HG03378 (cell line): ENCODE measurements at regions not wholly inside any gene's neighbourhood (a gene's known extent, or its start where the extent isn't known, plus 50 kb on each side); places are given as distances from the start of the nearest gene placed in this dataset.

ENCODE experiments used
- ATAC-seq: cut with Tn5 transposase; IDR thresholded peaks from one replicate; pipeline ENCODE4 v1.9.1; 2021; ENCODE audit warnings: mild to moderate bottlenecking, moderate library complexity; ENCODE audit not compliant: unreplicated experiment

- no peak for ATAC-seq
Observed at GRCh38 chr1:234887016-234887900, 241.4 kb downstream of the TOMM20 start.

- no peak for ATAC-seq
Observed at GRCh38 chr1:234886081-234886984, 242.3 kb downstream of the TOMM20 start.

- ATAC-seq, result no peak
Observed at GRCh38 chr1:234885601-234886000, 243.0 kb downstream of the TOMM20 start.

- ATAC-seq, result no peak
Observed at GRCh38 chr1:234884701-234885100, 243.9 kb downstream of the TOMM20 start.

- no peak for ATAC-seq
Observed at GRCh38 chr1:234884006-234884405, 244.6 kb downstream of the TOMM20 start.

GRCh38 chr1:234882898-234883297 is 245.7 kb downstream of the TOMM20 start:
- no peak for ATAC-seq

- peak; percentile 88 for ATAC-seq
Observed at GRCh38 chr1:234881893-234882771, 246.5 kb downstream of the TOMM20 start.

- ATAC-seq, result no peak
Observed at GRCh38 chr1:234879147-234880080, 249.2 kb downstream of the TOMM20 start.

- no peak for ATAC-seq
Observed at GRCh38 chr1:234878288-234878687, 250.3 kb downstream of the TOMM20 start.

- no peak for ATAC-seq
Observed at GRCh38 chr1:234877761-234878160, 250.9 kb downstream of the TOMM20 start.

GRCh38 chr1:234875953-234876855 is 252.4 kb downstream of the TOMM20 start:
- ATAC-seq, result no peak

- ATAC-seq, result no peak
Observed at GRCh38 chr1:234875328-234875952, 253.2 kb downstream of the TOMM20 start.

- ATAC-seq, result no peak
Observed at GRCh38 chr1:234874291-234875288, 254.0 kb downstream of the TOMM20 start.

GRCh38 chr1:234871710-234872271 is 256.8 kb downstream of the TOMM20 start:
- no peak for ATAC-seq

- no peak for ATAC-seq
Observed at GRCh38 chr1:234871039-234871709, 257.5 kb downstream of the TOMM20 start.
